ENCODE measurements at regions not wholly inside any gene's neighbourhood (a gene's known extent, or its start where the extent isn't known, plus 50 kb on each side); places are given as distances from the start of the nearest gene placed in this dataset.

DNA sequence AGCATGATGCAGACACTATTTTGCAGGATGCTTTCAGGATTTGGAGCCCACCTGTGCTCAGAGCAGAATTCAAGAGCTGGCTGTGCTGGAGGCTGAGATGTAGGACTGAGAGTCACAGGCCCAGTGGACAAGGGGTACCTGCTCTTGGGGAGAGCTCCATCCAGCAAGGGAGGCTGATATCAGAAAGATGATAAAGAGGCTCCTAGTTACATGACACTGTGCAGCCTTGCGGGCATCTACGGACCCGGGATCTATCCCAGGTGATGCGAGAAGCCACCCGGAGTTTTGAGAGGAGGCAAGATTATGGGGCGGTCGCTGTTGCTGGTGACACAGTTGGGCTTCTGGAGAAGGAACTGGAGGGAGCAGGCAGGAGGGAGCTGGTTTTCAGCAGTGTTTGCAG lies 579.0 kb downstream of the TBC1D22A start:
- no peak overlapping the region for H3K4me3 ChIP-seq
- in situ Hi-C loops (cut with MboI; ENCODE audit: low sequenced_read_pairs): no loop called here
- DNase-seq (ENCODE audit: low spot score in 2 of 2): no peak
- H3K27me3 ChIP-seq (ENCODE audit: low read depth): no peaks in the 10 kb centered on the region
- no peaks in the 10 kb centered on the region for H3K4me1 ChIP-seq
- H3K36me3 ChIP-seq (replicated peaks): no peaks in the 10 kb centered on the region
- H3K9me3 ChIP-seq: no peaks in the 10 kb centered on the region

DNA sequence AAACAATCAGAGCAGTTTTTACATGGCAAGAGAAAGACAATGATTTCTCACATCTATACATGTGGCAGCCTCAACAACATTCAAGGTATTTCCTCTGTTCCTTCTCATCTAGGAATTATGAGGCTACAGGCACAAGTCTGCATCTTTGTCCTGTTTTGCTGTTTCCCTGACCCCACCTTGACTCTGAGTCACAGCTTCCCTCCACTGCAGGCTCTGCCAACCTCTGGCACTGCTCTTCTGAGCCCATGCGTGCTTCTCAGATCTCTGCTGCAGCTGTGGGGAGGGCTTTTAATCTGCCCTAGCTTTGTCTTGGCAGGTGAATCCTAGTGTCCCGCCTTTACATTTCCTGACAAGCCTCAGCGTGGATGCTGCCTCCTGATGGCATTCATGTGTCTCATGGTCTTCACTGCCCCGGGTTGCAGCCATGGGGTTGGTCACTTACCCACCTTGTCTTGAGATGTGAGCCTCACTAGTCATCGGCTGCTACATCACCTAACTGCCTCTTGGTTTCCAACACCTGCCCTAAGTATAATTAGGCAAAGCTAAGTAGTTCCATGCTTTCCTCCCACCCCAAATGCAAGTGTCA lies 578.5 kb downstream of the TBC1D22A start:
- Histone ChIP-seq H3K36me3 (replicated peaks) (no peaks in the 10 kb centered on the region), H3K9me3 (no peaks in the 10 kb centered on the region), H3K4me3 (no peak overlapping the region), H3K27me3 (ENCODE audit: low read depth) (no peaks in the 10 kb centered on the region), H3K4me1 (no peaks in the 10 kb centered on the region)
- in situ Hi-C loops (cut with MboI; ENCODE audit: low sequenced_read_pairs): no loop called here
- no peak for DNase-seq (ENCODE audit: low spot score in 2 of 2)

DNA sequence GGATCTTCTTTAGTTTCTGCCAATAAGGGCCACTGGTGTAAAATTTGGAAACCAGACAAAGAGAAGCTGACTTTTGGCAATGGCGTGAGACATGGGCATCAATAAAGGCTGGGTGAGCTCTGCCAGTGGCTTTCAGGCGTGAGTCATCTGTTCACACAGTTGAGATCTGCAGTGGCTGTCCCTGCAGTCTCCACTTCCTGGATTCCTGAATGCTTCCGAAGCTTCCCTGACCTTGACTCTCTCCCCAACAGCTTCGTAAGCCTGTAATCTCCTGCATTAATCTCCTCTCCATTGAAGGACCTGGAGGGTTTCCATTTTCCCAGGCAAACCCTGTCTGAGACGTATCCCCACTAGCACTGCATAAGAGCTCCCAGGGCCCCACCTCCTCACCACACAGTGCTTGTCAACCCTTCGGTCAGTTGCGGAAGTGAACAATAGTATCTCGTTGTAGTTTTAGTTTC lies 574.7 kb downstream of the TBC1D22A start:
- Histone ChIP-seq H3K27me3 (ENCODE audit: low read depth) (no peaks in the 10 kb centered on the region), H3K9me3 (no peaks in the 10 kb centered on the region), H3K36me3 (replicated peaks) (no peaks in the 10 kb centered on the region), H3K4me3 (no peak overlapping the region), H3K4me1 (no peaks in the 10 kb centered on the region)
- DNase-seq (ENCODE audit: low spot score in 2 of 2): no peak
- in situ Hi-C loops (cut with MboI; ENCODE audit: low sequenced_read_pairs): no loop called here

DNA sequence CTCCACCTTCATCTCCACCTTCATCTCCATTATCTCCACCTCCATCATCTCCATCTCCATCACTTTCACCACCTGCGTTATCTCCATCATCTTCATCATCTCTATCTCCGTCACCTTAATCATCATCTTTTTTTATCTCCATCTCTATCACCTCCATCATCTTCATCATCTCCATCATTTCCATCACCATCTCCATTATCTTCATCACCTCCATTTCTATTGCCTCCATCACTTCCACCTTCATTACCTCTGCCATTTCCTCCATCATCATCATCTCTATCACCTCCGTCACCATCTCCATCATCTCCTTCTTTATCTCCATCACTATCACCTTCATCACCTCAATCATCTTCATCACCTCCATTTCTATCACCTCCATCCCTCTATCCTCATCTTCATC lies 573.5 kb downstream of the TBC1D22A start:
- no peak for DNase-seq (ENCODE audit: low spot score in 2 of 2)
- Histone ChIP-seq H3K36me3 (replicated peaks) (no peaks in the 10 kb centered on the region), H3K27me3 (ENCODE audit: low read depth) (no peaks in the 10 kb centered on the region), H3K9me3 (no peaks in the 10 kb centered on the region), H3K4me3 (no peak overlapping the region), H3K4me1 (no peaks in the 10 kb centered on the region)
- in situ Hi-C loops (cut with MboI; ENCODE audit: low sequenced_read_pairs): no loop called here

DNA sequence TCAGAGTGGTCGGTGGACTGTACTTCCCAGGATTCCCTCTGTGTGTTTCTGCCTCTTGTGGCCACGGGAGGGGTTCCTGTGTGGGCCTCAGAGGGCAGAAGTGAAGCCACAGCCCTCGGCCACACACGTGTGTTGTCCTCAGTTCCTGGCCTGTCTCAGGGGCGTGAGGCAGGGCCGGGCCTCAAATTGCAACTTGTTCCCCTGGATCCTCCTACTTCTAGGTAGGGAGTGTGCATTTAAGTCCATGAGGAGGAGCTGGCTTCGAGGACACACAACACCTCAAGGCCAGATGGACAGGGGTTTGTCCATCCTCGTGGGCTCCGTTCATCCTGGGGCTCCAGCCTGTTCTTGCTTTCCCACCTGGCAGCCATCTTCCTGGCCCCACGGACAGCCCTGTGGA lies 573.0 kb downstream of the TBC1D22A start:
- no peak overlapping the region for H3K4me3 ChIP-seq
- H3K36me3 ChIP-seq (replicated peaks): no peaks in the 10 kb centered on the region
- no peaks in the 10 kb centered on the region for H3K4me1 ChIP-seq
- in situ Hi-C loops (cut with MboI; ENCODE audit: low sequenced_read_pairs): no loop called here
- DNase-seq (ENCODE audit: low spot score in 2 of 2): no peak
- H3K27me3 ChIP-seq (ENCODE audit: low read depth): no peaks in the 10 kb centered on the region
- no peaks in the 10 kb centered on the region for H3K9me3 ChIP-seq

DNA sequence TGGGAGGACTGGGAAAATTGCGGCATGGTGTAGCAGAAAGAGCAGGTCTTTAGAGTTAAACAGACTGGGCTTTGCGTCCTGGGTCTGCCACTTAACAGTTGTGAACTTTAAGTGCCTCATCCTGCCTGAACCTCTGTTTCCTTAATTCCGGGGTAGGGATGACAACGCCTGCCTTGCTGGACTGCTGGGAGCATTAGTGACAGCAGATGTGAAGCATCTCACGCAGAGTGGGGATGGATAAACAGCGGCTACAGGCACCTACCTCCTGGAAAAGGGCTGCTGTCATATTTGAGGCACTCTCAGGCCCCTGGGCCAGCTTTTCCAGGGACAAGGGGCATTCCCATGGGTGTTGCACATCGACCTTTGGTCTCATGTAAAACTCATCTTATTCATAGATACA lies 572.2 kb downstream of the TBC1D22A start:
- Histone ChIP-seq H3K36me3 (replicated peaks) (no peaks in the 10 kb centered on the region), H3K9me3 (no peaks in the 10 kb centered on the region), H3K4me3 (no peak overlapping the region), H3K27me3 (ENCODE audit: low read depth) (no peaks in the 10 kb centered on the region), H3K4me1 (no peaks in the 10 kb centered on the region)
- in situ Hi-C loops (cut with MboI; ENCODE audit: low sequenced_read_pairs): no loop called here
- DNase-seq (ENCODE audit: low spot score in 2 of 2): no peak

DNA sequence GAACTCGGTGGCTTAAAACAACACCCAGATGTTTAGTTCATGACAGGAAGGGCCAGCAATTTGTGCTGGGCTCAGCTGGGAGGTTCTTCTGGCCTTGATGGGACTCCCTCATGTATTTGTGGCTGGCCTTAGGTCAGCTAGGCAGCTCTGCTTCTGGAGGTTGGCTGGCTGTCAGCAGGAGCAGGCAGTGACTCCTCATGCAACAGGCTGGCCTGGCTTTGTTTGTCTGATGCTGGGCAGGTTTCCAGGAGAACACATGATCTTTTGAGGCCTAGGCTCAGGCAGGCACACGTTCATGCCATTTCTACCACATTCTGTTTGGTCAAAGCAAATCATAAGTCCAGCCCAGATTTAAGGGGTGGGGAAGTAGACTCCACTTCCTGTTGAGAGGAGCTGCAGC lies 571.2 kb downstream of the TBC1D22A start:
- in situ Hi-C loops (cut with MboI; ENCODE audit: low sequenced_read_pairs): no loop called here
- DNase-seq (ENCODE audit: low spot score in 2 of 2): no peak

DNA sequence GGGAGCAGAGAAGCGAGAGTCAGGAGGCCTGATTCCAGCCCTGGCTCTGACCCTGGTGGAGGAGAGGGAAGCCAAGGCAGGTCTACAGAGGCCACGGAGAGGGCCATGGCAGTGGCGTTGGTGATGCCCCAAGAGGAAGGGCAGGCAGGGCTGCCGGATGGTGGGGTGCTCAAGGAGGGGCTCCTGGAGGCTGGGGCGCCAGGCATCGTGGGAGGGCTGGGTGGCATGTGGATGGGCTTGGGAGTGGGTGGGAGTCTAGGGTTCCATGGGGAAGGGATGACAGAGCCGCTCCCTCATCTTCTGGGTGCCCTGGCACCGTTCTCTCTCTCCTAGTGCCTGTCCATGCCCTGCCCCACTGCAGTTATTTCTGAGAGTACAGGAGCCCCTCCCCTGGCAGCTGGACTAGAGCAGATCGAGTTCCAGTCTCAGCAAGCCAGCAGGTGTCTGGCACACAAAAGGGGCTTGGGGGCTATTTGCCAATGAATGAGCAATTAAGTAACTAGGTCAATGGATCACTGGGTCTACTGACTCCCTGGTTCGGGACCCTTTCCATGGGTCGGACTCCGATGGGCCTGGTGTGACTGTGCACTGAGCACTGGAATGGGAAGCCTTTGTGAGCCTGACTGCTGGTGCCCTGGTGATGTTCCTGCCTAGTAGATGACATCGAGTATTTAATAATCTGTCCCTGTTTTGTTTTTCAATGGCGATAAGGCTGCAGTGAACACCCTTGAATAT lies 570.0 kb downstream of the TBC1D22A start:
- DNase-seq (ENCODE audit: low spot score in 2 of 2): no peak
- in situ Hi-C loops (cut with MboI; ENCODE audit: low sequenced_read_pairs): no loop called here
- H3K4me3 ChIP-seq: no peak overlapping the region
- no peaks in the 10 kb centered on the region for H3K4me1 ChIP-seq
- no peaks in the 10 kb centered on the region for H3K9me3 ChIP-seq
- no peaks in the 10 kb centered on the region for H3K36me3 ChIP-seq (replicated peaks)
- no peaks in the 10 kb centered on the region for H3K27me3 ChIP-seq (ENCODE audit: low read depth)

More for the DNA sequence above, 571.2 kb downstream of the TBC1D22A start:
- H3K4me1 ChIP-seq: no peaks in the 10 kb centered on the region
- H3K36me3 ChIP-seq (replicated peaks): no peaks in the 10 kb centered on the region
- H3K4me3 ChIP-seq: no peak overlapping the region
- H3K9me3 ChIP-seq: no peaks in the 10 kb centered on the region
- H3K27me3 ChIP-seq (ENCODE audit: low read depth): no peaks in the 10 kb centered on the region

DNA sequence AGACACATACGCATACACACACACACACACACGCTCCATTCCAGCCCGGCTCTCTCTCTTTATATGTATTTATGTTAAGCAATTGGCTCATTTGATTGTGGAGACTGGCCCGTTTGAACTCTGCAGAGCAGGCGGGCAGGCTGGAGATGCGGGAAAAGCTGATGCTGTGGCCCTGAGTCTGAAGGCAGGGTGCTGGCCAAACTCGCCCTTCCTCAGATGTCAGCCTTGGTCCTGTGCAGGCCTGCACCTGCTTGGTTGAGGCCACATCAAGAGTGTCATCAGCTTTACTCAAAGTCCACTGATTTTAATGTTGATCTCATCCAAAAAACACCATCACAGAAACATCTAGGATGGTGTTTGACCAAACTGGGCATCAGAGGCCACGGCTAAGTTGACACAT lies 569.3 kb downstream of the TBC1D22A start:
- Histone ChIP-seq H3K9me3 (no peaks in the 10 kb centered on the region), H3K4me3 (no peak overlapping the region), H3K27me3 (ENCODE audit: low read depth) (no peaks in the 10 kb centered on the region), H3K36me3 (replicated peaks) (no peaks in the 10 kb centered on the region), H3K4me1 (no peaks in the 10 kb centered on the region)
- no peak for DNase-seq (ENCODE audit: low spot score in 2 of 2)
- in situ Hi-C loops (cut with MboI; ENCODE audit: low sequenced_read_pairs): no loop called here

DNA sequence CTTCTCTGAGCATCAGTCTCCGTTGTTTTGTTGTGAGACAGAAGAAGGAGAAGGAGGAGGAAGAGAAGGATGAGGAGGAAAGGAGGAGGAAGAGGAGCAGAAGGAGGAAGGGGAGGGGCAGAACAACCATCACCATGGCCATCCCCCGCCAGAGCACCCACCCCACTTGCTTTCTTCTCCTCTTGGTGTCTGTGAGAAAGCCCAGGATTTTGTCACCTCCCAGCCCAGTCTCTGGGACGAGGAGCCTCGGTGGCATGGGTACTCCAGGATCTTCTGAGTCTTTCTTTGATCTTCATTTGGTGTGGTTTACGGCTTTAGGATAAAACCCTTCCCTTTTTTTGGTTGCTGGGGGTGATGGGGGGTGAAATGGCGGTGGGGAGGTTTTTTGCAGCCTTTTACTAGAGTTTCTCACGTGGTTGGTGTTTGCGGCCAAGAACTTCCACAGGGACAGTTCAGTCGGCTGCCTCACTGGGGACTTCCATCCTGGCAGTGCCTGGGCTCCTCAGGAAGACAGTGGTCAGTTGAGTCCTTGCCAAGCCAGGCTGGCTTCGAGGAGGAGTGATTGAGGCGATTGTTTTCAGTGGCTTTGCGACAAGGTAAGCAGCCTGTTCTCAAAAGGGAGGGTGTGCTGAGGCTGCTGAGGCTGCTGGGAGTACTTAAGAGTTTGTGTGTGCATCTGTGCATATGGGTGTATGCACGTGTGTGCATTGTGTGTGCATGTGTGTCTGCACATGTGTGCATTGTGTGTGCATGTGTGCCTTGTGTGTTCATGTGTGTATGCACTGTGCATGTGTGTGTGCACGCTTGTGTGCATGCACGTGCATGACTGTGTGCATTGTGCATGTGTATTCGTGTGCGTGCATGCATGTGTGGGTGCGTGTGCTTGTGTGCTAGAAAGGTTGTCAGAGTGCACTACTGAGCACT lies 567.5 kb downstream of the TBC1D22A start:
- DNase-seq (ENCODE audit: low spot score in 2 of 2): no peak
- no peaks in the 10 kb centered on the region for H3K36me3 ChIP-seq (replicated peaks)
- no peak overlapping the region for H3K4me3 ChIP-seq
- in situ Hi-C loops (cut with MboI; ENCODE audit: low sequenced_read_pairs): no loop called here
- no peaks in the 10 kb centered on the region for H3K4me1 ChIP-seq
- H3K27me3 ChIP-seq (ENCODE audit: low read depth): no peaks in the 10 kb centered on the region
- no peaks in the 10 kb centered on the region for H3K9me3 ChIP-seq

DNA sequence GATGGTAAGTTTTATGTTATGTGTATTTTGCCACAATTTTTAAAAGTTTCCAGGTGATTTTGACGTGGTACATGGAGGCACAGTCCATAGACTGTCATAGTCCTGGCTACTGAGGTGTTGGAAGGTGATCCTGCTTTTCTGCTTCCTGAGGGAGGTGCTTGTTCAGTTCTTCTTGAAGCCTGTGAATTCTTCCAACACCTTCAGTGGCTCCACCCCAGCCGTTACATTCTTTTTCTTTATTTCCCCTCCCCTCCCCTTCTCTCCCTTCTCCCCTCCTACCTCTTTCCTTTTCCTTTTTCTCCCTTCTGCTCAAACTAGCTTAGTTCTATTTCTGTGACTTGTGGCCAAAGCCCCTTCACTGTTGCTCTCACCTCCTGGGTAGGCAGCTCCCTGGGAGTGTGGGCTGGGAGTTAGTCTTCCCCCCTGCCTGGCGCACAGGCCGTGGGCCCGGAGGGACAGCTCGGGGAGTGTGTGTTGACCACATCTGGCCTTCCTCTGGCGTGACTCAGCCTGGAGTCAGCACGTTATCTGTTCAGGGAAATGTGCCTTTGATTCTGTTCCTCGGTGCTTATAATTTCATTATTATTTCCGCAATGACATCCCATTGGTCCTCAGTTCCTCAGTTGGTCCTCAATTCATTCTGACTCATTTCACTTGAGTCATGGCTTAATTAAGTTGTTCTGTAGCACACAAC lies 566.2 kb downstream of the TBC1D22A start:
- Histone ChIP-seq H3K4me3 (no peak overlapping the region), H3K9me3 (no peaks in the 10 kb centered on the region), H3K4me1 (no peaks in the 10 kb centered on the region), H3K36me3 (replicated peaks) (no peaks in the 10 kb centered on the region), H3K27me3 (ENCODE audit: low read depth) (no peaks in the 10 kb centered on the region)
- in situ Hi-C loops (cut with MboI; ENCODE audit: low sequenced_read_pairs): no loop called here
- DNase-seq (ENCODE audit: low spot score in 2 of 2): no peak

DNA sequence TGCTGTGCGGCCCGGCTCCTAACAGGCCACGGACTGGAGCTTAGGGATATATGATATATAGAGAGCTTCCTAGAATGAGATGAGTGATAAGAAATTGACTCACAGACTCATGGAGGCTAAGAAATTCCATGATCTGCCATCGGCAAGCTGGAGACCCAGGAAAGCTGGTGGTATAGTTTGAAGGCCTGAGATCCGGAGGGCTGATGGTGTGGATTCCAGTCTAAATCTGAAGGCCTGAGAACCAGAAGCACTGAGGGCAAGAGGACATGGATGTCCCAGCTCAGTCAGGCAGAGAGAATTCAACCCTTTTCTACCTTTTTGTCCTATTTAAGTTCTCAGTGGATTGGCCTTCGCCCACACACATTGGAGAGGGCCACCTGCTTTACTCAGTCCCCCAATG lies 564.8 kb downstream of the TBC1D22A start:
- no peaks in the 10 kb centered on the region for H3K9me3 ChIP-seq
- no peaks in the 10 kb centered on the region for H3K27me3 ChIP-seq (ENCODE audit: low read depth)
- H3K36me3 ChIP-seq (replicated peaks): no peaks in the 10 kb centered on the region
- no peaks in the 10 kb centered on the region for H3K4me1 ChIP-seq
- H3K4me3 ChIP-seq: no peak overlapping the region
- in situ Hi-C loops (cut with MboI; ENCODE audit: low sequenced_read_pairs): no loop called here
- no peak for DNase-seq (ENCODE audit: low spot score in 2 of 2)

DNA sequence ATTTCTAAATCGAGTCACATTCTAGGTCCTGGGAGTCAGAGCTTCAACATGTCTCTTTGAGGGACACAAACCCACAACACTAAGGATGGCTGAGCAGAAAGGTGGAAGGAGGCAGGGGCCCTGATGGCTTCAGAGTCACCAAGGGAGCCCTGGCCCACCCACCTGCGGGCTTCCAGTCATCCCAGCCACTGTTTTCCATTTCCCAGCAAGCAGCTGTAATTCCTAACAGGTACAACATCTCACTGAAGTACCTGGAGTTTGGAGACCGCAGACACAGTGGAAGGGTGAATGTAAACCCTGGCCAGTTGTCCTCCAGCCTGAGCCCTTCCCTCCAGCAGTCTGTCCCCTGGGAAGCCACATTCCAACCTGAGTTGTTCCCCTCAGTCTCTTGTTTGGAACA lies 562.8 kb downstream of the TBC1D22A start:
- no peak for DNase-seq (ENCODE audit: low spot score in 2 of 2)
- no peaks in the 10 kb centered on the region for H3K4me1 ChIP-seq
- no peak overlapping the region for H3K4me3 ChIP-seq
- no peaks in the 10 kb centered on the region for H3K9me3 ChIP-seq
- in situ Hi-C loops (cut with MboI; ENCODE audit: low sequenced_read_pairs): no loop called here
- no peaks in the 10 kb centered on the region for H3K27me3 ChIP-seq (ENCODE audit: low read depth)
- H3K36me3 ChIP-seq (replicated peaks): no peaks in the 10 kb centered on the region
